MCF 10A (cell line): ENCODE measurements at regions not wholly inside any gene's neighbourhood (a gene's known extent, or its start where the extent isn't known, plus 50 kb on each side); places are given as distances from the start of the nearest gene placed in this dataset.
"Not testable (repeated sequence)": the region's sequence is repeated elsewhere in the genome, so short reads cannot be mapped to it uniquely, and the experiment has no call there.

Source experiments
- BruUV-seq: library from RNA; stranded (reverse); fragments of 400-500 nt; replicated peaks from 2 replicates; lab custom pipeline; 2021; lab: Mats Ljungman, UMichigan
- CTCF ChIA-PET: fragments of 300-600 bp; sonication (Branson Sonifier 250); formaldehyde crosslinking; extraction: SDS; loops from one replicate; lab custom pipeline; 2021; ENCODE audit warnings: antibody characterized with exemption, inconsistent platforms; lab: Yijun Ruan, JAX
- POLR2A ChIA-PET: fragments of 300-600, 350-650 bp; sonication (Branson Sonifier 250); formaldehyde crosslinking; extraction: SDS; loops from one replicate; lab custom pipeline; 2020; ENCODE audit warnings: antibody characterized with exemption, inconsistent platforms; lab: Yijun Ruan, JAX
- DNase-seq: peaks from one replicate; pipeline ENCODE4 v3.0.0-alpha.2; 2018; ENCODE audit not compliant: unreplicated experiment
- H3K27ac Mint-ChIP-seq: one replicate; pipeline ENCODE4 v1.8.0; 2022; ENCODE audit warnings: mild to moderate bottlenecking, low read depth, mixed read lengths; ENCODE audit not compliant: unreplicated experiment
- H3K27me3 Mint-ChIP-seq: one replicate; pipeline ENCODE4 v1.8.0; 2022; ENCODE audit warnings: mixed read lengths; ENCODE audit not compliant: insufficient read depth, unreplicated experiment
- H3K36me3 Mint-ChIP-seq: one replicate; pipeline ENCODE4 v1.8.0; 2022; ENCODE audit warnings: mild to moderate bottlenecking, moderate library complexity, mixed read lengths; ENCODE audit not compliant: insufficient read depth, unreplicated experiment
- H3K4me1 Mint-ChIP-seq: one replicate; pipeline ENCODE4 v1.8.0; 2022; ENCODE audit warnings: mixed read lengths; ENCODE audit not compliant: insufficient read depth, unreplicated experiment
- H3K4me3 Mint-ChIP-seq: one replicate; pipeline ENCODE4 v1.8.0; 2022; ENCODE audit warnings: mild to moderate bottlenecking, moderate library complexity, mixed read lengths; ENCODE audit not compliant: unreplicated experiment
- H3K9me3 Mint-ChIP-seq: one replicate; pipeline ENCODE4 v1.8.0; 2022; ENCODE audit warnings: mixed read lengths; ENCODE audit not compliant: unreplicated experiment
- CTCF ChIP-seq: fragments of 200-600 bp; IDR thresholded peaks from one replicate; pipeline ENCODE4 v1.8.0; 2022; ENCODE audit warnings: antibody characterized with exemption, mild to moderate bottlenecking; ENCODE audit not compliant: unreplicated experiment
- intact Hi-C: fragments of 100-400 bp; cut with micrococcal nuclease; formaldehyde crosslinking; loops from 2 replicates; pipeline ENCODE4 v1.14.1; 2022

GRCh38 chr6:94902974-94903628, 674.2 kb upstream of the MANEA start:
- POLR2A ChIA-PET = no interaction called here
- intact Hi-C loops = no loop called here
- Mint-ChIP-seq H3K36me3 (no peaks in the 10 kb centered on the region), H3K27me3 (peaks cover 75% of the 10 kb centered on the region), H3K4me3 (no peak overlapping the region), H3K27ac (no peak overlapping the region), H3K4me1 (no peaks in the 10 kb centered on the region), H3K9me3 (no peaks in the 10 kb centered on the region)
- BruUV-seq = no TSS peak
- CTCF ChIA-PET = no interaction called here
- no peak for DNase-seq
- TF ChIP-seq CTCF = no peak

GRCh38 chr6:94899191-94899590, 678.1 kb upstream of the MANEA start:
- H3K4me3 Mint-ChIP-seq = no peak overlapping the region
- intact Hi-C loops = no loop called here
- ChIA-PET POLR2A (no interaction called here), CTCF (no interaction called here)
- TF ChIP-seq CTCF = no peak
- H3K27me3 Mint-ChIP-seq = peaks cover 45% of the 10 kb centered on the region
- no peaks in the 10 kb centered on the region for H3K9me3 Mint-ChIP-seq
- H3K36me3 Mint-ChIP-seq = no peaks in the 10 kb centered on the region
- no peak for DNase-seq
- H3K27ac Mint-ChIP-seq = no peak overlapping the region
- BruUV-seq = no TSS peak
- no peaks in the 10 kb centered on the region for H3K4me1 Mint-ChIP-seq

- ChIA-PET CTCF (interaction anchor here (1.1 kb wide), 1 partner anchor 182 kb away, joined by 3 read pairs; no protein-coding TSS in a partner anchor), POLR2A (interaction anchor here (0.6 kb wide), 1 partner anchor 755 kb away, joined by 3 read pairs; no protein-coding TSS in a partner anchor)
- H3K27ac Mint-ChIP-seq = no peak overlapping the region
- H3K27me3 Mint-ChIP-seq = peaks cover 25% of the 10 kb centered on the region
- H3K4me1 Mint-ChIP-seq = no peaks in the 10 kb centered on the region
- no TSS peak for BruUV-seq
- H3K4me3 Mint-ChIP-seq = no peak overlapping the region
- intact Hi-C loops = no loop called here
- DNase-seq = peak; percentile 8
- no peaks in the 10 kb centered on the region for H3K9me3 Mint-ChIP-seq
- H3K36me3 Mint-ChIP-seq = no peaks in the 10 kb centered on the region
- TF ChIP-seq CTCF = no peak
These were observed 683.0 kb upstream of the MANEA start for GRCh38 chr6:94894300-94894699.

- no TSS peak for BruUV-seq
- TF ChIP-seq CTCF = no peak
- H3K4me3 Mint-ChIP-seq = no peak overlapping the region
- CTCF ChIA-PET = no interaction called here
- intact Hi-C loops = no loop called here
- H3K36me3 Mint-ChIP-seq = no peaks in the 10 kb centered on the region
- no peak overlapping the region for H3K27ac Mint-ChIP-seq
- POLR2A ChIA-PET = no interaction called here
- H3K27me3 Mint-ChIP-seq = peaks cover 29% of the 10 kb centered on the region
- no peaks in the 10 kb centered on the region for H3K4me1 Mint-ChIP-seq
- no peak for DNase-seq
- H3K9me3 Mint-ChIP-seq = no peaks in the 10 kb centered on the region
These were observed 684.0 kb upstream of the MANEA start for GRCh38 chr6:94893327-94893726.

- intact Hi-C loops, H3K36me3 Mint-ChIP-seq, BruUV-seq, H3K27ac Mint-ChIP-seq, CTCF ChIA-PET, DNase-seq, H3K9me3 Mint-ChIP-seq, H3K4me1 Mint-ChIP-seq, H3K4me3 Mint-ChIP-seq, POLR2A ChIA-PET: not testable (repeated sequence)
- H3K27me3 Mint-ChIP-seq = peaks cover 78% of the 10 kb centered on the region
These were observed 703.5 kb upstream of the MANEA start for GRCh38 chr6:94873819-94874218.
